Type B pancreatic cell (in vitro differentiated cells): ENCODE measurements at regions not wholly inside any gene's neighbourhood (a gene's known extent, or its start where the extent isn't known, plus 50 kb on each side); places are given as distances from the start of the nearest gene placed in this dataset.

Experiments used
- DNase-seq: peaks from one replicate; pipeline ENCODE4 v3.0.0; 2021; ENCODE audit warnings: mixed read lengths; ENCODE audit not compliant: unreplicated experiment; ENCODE audit errors: extremely low spot score
- H3K27ac Mint-ChIP-seq: 2 replicates; pipeline ENCODE4 v1.8.0; 2021; ENCODE audit warnings: mild to moderate bottlenecking, mixed read lengths
- H3K27me3 Mint-ChIP-seq: 2 replicates; pipeline ENCODE4 v1.8.0; 2021; ENCODE audit warnings: mixed read lengths
- H3K36me3 Mint-ChIP-seq: 2 replicates; pipeline ENCODE4 v1.8.0; 2021; ENCODE audit warnings: mixed read lengths
- H3K4me1 Mint-ChIP-seq: one replicate; pipeline ENCODE4 v1.8.0; 2021; ENCODE audit warnings: mixed read lengths; ENCODE audit not compliant: unreplicated experiment
- H3K4me3 Mint-ChIP-seq: 2 replicates; pipeline ENCODE4 v1.8.0; 2021; ENCODE audit warnings: mild to moderate bottlenecking, mixed read lengths
- H3K9me3 Mint-ChIP-seq: 2 replicates; pipeline ENCODE4 v1.8.0; 2021; ENCODE audit warnings: mixed read lengths
- TF ChIP-seq, protein P1 (sequence below): fragments of 200-600 bp; sonication (generic); conservative IDR thresholded peaks from 2 replicates; pipeline ENCODE4 v1.5.0; 2021; ENCODE audit warnings: antibody characterized with exemption, mild to moderate bottlenecking

DNA sequence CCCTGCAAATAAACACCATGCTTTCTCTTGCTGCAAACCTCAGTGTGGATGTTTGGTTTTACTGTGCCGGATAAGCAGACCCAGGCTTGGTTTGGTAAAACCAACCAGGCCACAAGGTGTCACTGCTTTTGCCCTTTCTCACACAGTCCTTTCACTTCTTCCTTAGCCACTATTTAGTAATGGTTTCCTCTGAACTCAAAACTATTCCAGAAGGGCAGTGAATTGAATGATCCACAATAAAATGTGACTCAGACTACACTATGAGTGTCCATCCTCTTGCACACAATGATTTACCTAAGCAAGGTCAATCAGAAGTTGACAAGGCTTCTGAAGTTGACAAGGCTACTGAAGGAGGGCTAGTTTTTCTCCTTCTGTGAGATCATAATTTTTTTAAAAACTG, 552.4 kb upstream of the CCDC54 start:
- H3K4me3 Mint-ChIP-seq = no peak overlapping the region
- no peaks in the 10 kb centered on the region for H3K27me3 Mint-ChIP-seq
- H3K9me3 Mint-ChIP-seq = no peaks in the 10 kb centered on the region
- peaks cover 32% of the 10 kb centered on the region for H3K4me1 Mint-ChIP-seq
- TF ChIP-seq, protein P1, sequence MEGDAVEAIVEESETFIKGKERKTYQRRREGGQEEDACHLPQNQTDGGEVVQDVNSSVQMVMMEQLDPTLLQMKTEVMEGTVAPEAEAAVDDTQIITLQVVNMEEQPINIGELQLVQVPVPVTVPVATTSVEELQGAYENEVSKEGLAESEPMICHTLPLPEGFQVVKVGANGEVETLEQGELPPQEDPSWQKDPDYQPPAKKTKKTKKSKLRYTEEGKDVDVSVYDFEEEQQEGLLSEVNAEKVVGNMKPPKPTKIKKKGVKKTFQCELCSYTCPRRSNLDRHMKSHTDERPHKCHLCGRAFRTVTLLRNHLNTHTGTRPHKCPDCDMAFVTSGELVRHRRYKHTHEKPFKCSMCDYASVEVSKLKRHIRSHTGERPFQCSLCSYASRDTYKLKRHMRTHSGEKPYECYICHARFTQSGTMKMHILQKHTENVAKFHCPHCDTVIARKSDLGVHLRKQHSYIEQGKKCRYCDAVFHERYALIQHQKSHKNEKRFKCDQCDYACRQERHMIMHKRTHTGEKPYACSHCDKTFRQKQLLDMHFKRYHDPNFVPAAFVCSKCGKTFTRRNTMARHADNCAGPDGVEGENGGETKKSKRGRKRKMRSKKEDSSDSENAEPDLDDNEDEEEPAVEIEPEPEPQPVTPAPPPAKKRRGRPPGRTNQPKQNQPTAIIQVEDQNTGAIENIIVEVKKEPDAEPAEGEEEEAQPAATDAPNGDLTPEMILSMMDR = peak; percentile 46
- DNase-seq = no peak
- no peak overlapping the region for H3K27ac Mint-ChIP-seq
- H3K36me3 Mint-ChIP-seq = no peaks in the 10 kb centered on the region

DNA sequence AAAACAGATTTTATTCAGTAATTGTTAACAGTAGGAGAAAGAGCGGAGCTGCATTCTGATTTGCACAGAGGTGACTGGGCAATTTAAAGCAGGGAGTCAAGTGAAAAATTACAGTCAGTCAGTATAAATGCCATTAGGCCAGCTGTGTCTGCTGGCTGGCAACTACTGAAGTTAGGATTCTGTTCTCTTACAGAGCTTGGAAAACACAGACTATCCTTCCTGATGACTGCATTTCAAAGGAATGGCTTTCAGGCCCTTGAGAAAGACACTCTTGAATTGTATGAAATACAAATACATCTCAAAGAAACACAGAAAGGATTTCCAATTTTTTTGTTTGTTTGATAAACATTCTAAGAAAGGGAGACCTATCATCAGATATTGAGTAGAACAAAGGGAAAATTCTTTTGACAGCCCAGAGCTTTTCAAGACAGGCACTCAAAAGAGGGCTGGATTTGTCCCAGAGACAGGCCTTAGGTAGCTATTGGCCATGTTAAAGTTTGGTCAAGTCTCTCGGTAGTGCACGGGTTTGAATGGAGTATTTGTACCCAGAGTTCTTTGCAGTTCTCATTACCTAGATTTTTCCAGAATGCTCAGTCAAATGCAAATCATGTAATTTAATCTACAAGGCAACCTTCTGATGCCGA, 551.2 kb upstream of the CCDC54 start:
- peaks cover 32% of the 10 kb centered on the region for H3K4me1 Mint-ChIP-seq
- DNase-seq = no peak
- H3K4me3 Mint-ChIP-seq = no peak overlapping the region
- H3K27ac Mint-ChIP-seq = no peak overlapping the region
- H3K9me3 Mint-ChIP-seq = no peaks in the 10 kb centered on the region
- no peaks in the 10 kb centered on the region for H3K27me3 Mint-ChIP-seq
- TF ChIP-seq, protein P1 = no peak
- H3K36me3 Mint-ChIP-seq = peaks cover 3% of the 10 kb centered on the region

DNA sequence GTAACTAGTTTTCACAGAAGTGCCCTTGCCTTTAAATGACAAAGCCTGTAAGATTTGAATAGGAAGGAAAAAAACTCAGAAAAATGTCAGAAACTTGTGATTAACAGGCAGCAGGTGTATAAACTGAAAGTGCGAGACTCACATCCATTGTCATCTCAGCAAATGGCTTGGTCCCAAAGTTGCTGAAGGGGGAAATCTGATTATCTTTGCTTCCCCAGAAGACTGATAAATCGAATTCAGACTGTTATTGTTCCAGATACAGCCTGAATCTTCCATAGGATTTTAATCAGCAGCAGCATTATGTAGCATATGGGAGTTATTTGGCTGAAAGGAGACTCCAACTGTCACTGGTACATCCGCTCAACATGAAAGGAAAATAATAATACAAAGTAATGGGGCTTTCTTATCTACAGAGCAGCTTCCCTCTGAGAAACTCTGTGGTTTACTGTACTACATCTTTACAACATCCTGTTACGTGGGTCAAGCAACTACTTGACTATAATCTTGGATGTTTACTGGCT, 550.4 kb upstream of the CCDC54 start:
- no peak overlapping the region for H3K27ac Mint-ChIP-seq
- H3K27me3 Mint-ChIP-seq = no peaks in the 10 kb centered on the region
- TF ChIP-seq, protein P1 = no peak
- DNase-seq = no peak
- H3K9me3 Mint-ChIP-seq = peaks cover 3% of the 10 kb centered on the region
- H3K36me3 Mint-ChIP-seq = peaks cover 4% of the 10 kb centered on the region
- H3K4me3 Mint-ChIP-seq = no peak overlapping the region
- peaks cover 32% of the 10 kb centered on the region for H3K4me1 Mint-ChIP-seq

DNA sequence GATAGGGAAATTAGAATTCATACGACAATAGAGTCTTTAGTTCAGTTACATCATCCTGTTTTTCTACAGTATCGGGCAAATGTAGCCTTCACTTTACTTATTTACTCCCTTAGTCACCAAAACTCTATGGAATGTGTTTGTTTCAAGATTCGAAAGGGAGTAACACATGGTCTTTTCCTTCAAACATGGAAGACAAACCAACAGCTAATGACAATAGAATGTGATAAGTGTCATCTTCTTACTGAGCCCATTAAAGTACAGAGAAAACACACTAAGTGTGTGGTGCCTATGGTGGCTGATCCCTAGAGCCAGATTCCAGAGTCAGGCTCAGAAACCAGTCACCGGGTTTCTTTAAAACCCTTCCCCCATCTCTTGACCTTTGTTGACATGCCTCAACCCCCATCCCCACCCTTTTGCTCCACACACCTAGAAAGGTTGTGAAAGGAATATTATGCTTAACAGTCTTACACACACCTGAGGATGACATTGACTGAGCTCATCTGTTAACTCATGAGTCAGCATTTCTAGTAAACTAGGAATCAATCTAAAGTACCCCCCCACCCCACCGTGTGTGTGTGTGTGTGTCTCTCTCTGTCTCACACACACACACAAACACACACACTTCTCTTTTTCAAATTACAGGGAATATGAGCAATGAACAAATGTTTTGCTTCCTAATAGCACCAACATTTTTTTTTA, 549.6 kb upstream of the CCDC54 start:
- Mint-ChIP-seq H3K4me1 (peaks cover 32% of the 10 kb centered on the region), H3K4me3 (no peak overlapping the region), H3K9me3 (peaks cover 11% of the 10 kb centered on the region), H3K27me3 (no peaks in the 10 kb centered on the region), H3K36me3 (peaks cover 7% of the 10 kb centered on the region), H3K27ac (no peak overlapping the region)
- TF ChIP-seq, protein P1 = no peak
- no peak for DNase-seq

DNA sequence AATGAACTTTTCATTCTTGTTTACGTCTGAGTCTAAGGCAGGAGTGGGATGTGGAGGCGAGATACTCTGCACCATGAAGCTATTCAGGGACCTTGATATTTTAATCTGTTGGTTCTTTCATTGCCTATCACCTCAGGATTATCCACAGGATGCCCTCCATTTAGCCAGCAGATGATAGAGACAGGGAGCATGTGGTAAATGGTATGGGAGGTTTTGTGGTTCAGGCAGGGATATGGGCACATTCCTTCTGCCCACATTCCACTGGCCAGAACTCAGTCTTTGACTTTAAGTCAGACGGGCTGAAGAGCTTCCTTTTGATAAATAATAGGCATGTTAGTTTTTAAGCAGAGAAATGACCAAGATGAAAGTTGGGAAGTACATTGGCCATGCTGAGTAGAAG, 548.0 kb upstream of the CCDC54 start:
- TF ChIP-seq, protein P1 = no peak
- Mint-ChIP-seq H3K4me1 (peaks cover 32% of the 10 kb centered on the region), H3K27ac (no peak overlapping the region), H3K9me3 (peaks cover 14% of the 10 kb centered on the region), H3K27me3 (no peaks in the 10 kb centered on the region), H3K4me3 (no peak overlapping the region), H3K36me3 (peaks cover 7% of the 10 kb centered on the region)
- DNase-seq = no peak
